SKM-1 (cell line): ENCODE measurements at regions not wholly inside any gene's neighbourhood (a gene's known extent, or its start where the extent isn't known, plus 50 kb on each side); places are given as distances from the start of the nearest gene placed in this dataset.
"Not testable (repeated sequence)": the region's sequence is repeated elsewhere in the genome, so short reads cannot be mapped to it uniquely, and the experiment has no call there.

Source experiments
- DNase-seq: peaks from one replicate; lab custom pipeline; 2025; ENCODE audit not compliant: unreplicated experiment; lab: John Stamatoyannopoulos, UW

GRCh38 chr6:27592481-27593199, 119.7 kb upstream of the ZNF184 start:
- peak; percentile 83 for DNase-seq

- no peak for DNase-seq
Measured at GRCh38 chr6:27591699-27592480, 119.0 kb upstream of the ZNF184 start.

GRCh38 chr6:27585316-27585715, 112.4 kb upstream of the ZNF184 start:
- DNase-seq = not testable (repeated sequence)

- DNase-seq = no peak
Measured at GRCh38 chr6:27584326-27584725, 111.4 kb upstream of the ZNF184 start.

- peak; percentile 16 for DNase-seq
Measured at GRCh38 chr6:27582928-27583725, 110.2 kb upstream of the ZNF184 start.

GRCh38 chr6:27579973-27580372, 107.1 kb upstream of the ZNF184 start:
- DNase-seq = no peak

- DNase-seq = no peak
Measured at GRCh38 chr6:27577922-27578321, 105.0 kb upstream of the ZNF184 start.

- no peak for DNase-seq
Measured at GRCh38 chr6:27575594-27576361, 102.9 kb upstream of the ZNF184 start.

- DNase-seq = no peak
Measured at GRCh38 chr6:27568226-27568897, 95.5 kb upstream of the ZNF184 start.

- DNase-seq = no peak
Measured at GRCh38 chr6:27565839-27566779, 93.2 kb upstream of the ZNF184 start.

GRCh38 chr6:27562027-27562410, 89.1 kb upstream of the ZNF184 start:
- DNase-seq = no peak

GRCh38 chr6:27558028-27558724, 85.3 kb upstream of the ZNF184 start:
- DNase-seq = no peak

GRCh38 chr6:27556406-27556805, 83.5 kb upstream of the ZNF184 start:
- DNase-seq = no peak

- DNase-seq = no peak
Measured at GRCh38 chr6:27553123-27553904, 80.4 kb upstream of the ZNF184 start.

GRCh38 chr6:27551607-27552006, 78.7 kb upstream of the ZNF184 start:
- DNase-seq = no peak

GRCh38 chr6:27550692-27551091, 77.8 kb upstream of the ZNF184 start:
- no peak for DNase-seq

- not testable (repeated sequence) for DNase-seq
Measured at GRCh38 chr6:27549241-27549598, 76.3 kb upstream of the ZNF184 start.
